K562 (cell line): ENCODE measurements at regions not wholly inside any gene's neighbourhood (a gene's known extent, or its start where the extent isn't known, plus 50 kb on each side); places are given as distances from the start of the nearest gene placed in this dataset.

Source experiments
- ATAC-seq: fragments of 200-7000 bp; cut with Tn5 transposase; 3 replicates; pipeline ENCODE4 v1.9.1; 2020; ENCODE audit warnings: moderate library complexity
- BruUV-seq: library from RNA; stranded (reverse); fragments of 400-500 nt; replicated peaks from 2 replicates; lab custom pipeline; 2021; lab: Mats Ljungman, UMichigan
- CTCF ChIA-PET: fragments of 300-600 bp; formaldehyde crosslinking; extraction: SDS; loops from one replicate; lab custom pipeline; 2021; ENCODE audit warnings: low intra/inter-chr PET ratio; lab: Yijun Ruan, JAX
- POLR2A ChIA-PET: fragments of 300-600, 350-650 bp; sonication (Branson Sonifier 250); formaldehyde crosslinking; extraction: SDS; loops from one replicate; lab custom pipeline; 2021; ENCODE audit warnings: antibody characterized with exemption, inconsistent platforms; lab: Yijun Ruan, JAX
- DNase-seq, 4 experiments: peaks; one replicate each; pipeline versions ENCODE4 v3.0.0 to v3.0.0-alpha.2; 2011 to 2018; ENCODE audit warnings: low spot score in 3 of 4, mixed read lengths in 3 of 4; ENCODE audit errors: extremely low read depth in 1 of 4
- FAIRE-seq: peaks from 2 replicates; lab custom pipeline; 2011; peaks lifted over from hg19 to GRCh38; lab: Jason Lieb, UNC
- H2AFZ ChIP-seq: 2 replicates; pipeline ENCODE4 v1.6.0; 2011; ENCODE audit warnings: low read depth, low read length, control low read depth, inconsistent platforms
- H3K27ac ChIP-seq: fragments of 200-600 bp; 3 replicates; pipeline ENCODE4 v1.8.0; 2011; ENCODE audit warnings: low read depth, mild to moderate bottlenecking, control low read depth, inconsistent platforms, low read length, moderate library complexity, mixed read lengths; ENCODE audit errors: extremely low read depth
- H3K27me3 ChIP-seq, 2 experiments: fragments of 300-600 bp in 1 of 2; 2 replicates in 1 of 2; 3 replicates in 1 of 2; pipeline versions ENCODE4 v1.6.0 to v1.8.0; 2011; ENCODE audit warnings: inconsistent platforms in 2 of 2, low read length in 2 of 2, mild to moderate bottlenecking in 1 of 2, mixed read lengths in 1 of 2, moderate library complexity in 1 of 2; ENCODE audit not compliant: control insufficient read depth in 2 of 2, insufficient read depth in 2 of 2
- H3K36me3 ChIP-seq: fragments of 300-600 bp; 3 replicates; pipeline ENCODE4 v1.8.0; 2011; ENCODE audit warnings: mild to moderate bottlenecking, low read length, inconsistent platforms; ENCODE audit not compliant: control insufficient read depth, insufficient read depth
- H3K4me1 ChIP-seq, 2 experiments: fragments of 200-600 bp in 1 of 2; replicated peaks in 1 of 2; 2 replicates in 1 of 2; 3 replicates in 1 of 2; pipeline versions ENCODE4 v1.5.1 to v1.8.0; 2011; ENCODE audit warnings: inconsistent platforms in 2 of 2, low read length in 2 of 2, mild to moderate bottlenecking in 1 of 2, mixed read lengths in 1 of 2, moderate library complexity in 1 of 2; ENCODE audit not compliant: control insufficient read depth in 2 of 2, insufficient read depth in 2 of 2
- H3K4me2 ChIP-seq: 2 replicates; pipeline ENCODE4 v1.6.1; 2011; ENCODE audit warnings: low read length, control low read depth, inconsistent platforms, mixed read lengths; ENCODE audit not compliant: insufficient read depth
- H3K4me3 ChIP-seq: fragments of 200-600 bp; sonication (generic), shearing (Covaris generic); 2 replicates; pipeline ENCODE4 v1.5.1; 2016; ENCODE audit warnings: control low read depth, inconsistent platforms
- H3K79me2 ChIP-seq: fragments of 200-600 bp; 3 replicates; pipeline ENCODE4 v1.8.0; 2011; ENCODE audit warnings: low read length, inconsistent platforms; ENCODE audit not compliant: control insufficient read depth, insufficient read depth
- H3K9ac ChIP-seq, 2 experiments: 2 replicates each; pipeline versions ENCODE4 v1.6.0 to v1.6.1; 2011; ENCODE audit warnings: low read depth in 2 of 2, low read length in 2 of 2, control low read depth in 1 of 2, inconsistent platforms in 1 of 2, mild to moderate bottlenecking in 1 of 2, mixed read lengths in 1 of 2; ENCODE audit not compliant: insufficient read depth in 1 of 2
- H3K9me1 ChIP-seq: one replicate; pipeline ENCODE4 v1.6.0; 2011; ENCODE audit warnings: inconsistent platforms, mild to moderate bottlenecking, low read length, moderate library complexity; ENCODE audit not compliant: control insufficient read depth, insufficient read depth
- H3K9me3 ChIP-seq: replicated peaks from 2 replicates; pipeline ENCODE4 v1.5.1; 2011; ENCODE audit warnings: low read depth, low read length, inconsistent platforms; ENCODE audit not compliant: control insufficient read depth, insufficient read depth
- H4K20me1 ChIP-seq: replicated peaks from 2 replicates; pipeline ENCODE4 v1.6.1; 2011; ENCODE audit warnings: low read length, inconsistent platforms, mixed read lengths; ENCODE audit not compliant: control insufficient read depth, insufficient read depth
- NRF1 ChIP-seq, 2 experiments: fragments of 450-650 bp; IDR thresholded peaks in 1 of 2; conservative IDR thresholded peaks in 1 of 2; 2 replicates each; pipeline ENCODE4 v1.6.1; 2014; ENCODE audit warnings: mild to moderate bottlenecking in 2 of 2
- TAF9B ChIP-seq: fragments of 450-650 bp; IDR thresholded peaks from 2 replicates; pipeline ENCODE4 v1.6.1; 2018; ENCODE audit warnings: mild to moderate bottlenecking; ENCODE audit not compliant: partially characterized antibody
- TOE1 ChIP-seq, 2 experiments: fragments of 450-650 bp in 1 of 2; sonication (generic) in 1 of 2; formaldehyde crosslinking in 1 of 2; IDR thresholded peaks; 2 replicates each; pipeline versions ENCODE4 v1.7.1 to v1.8.0; 2016 to 2022; ENCODE audit warnings: borderline replicate concordance in 2 of 2, mild to moderate bottlenecking in 2 of 2, antibody characterized with exemption in 1 of 2, inconsistent platforms in 1 of 2, low read depth in 1 of 2, missing genetic modification reagents in 1 of 2, moderate library complexity in 1 of 2
- WGBS: fragments of 100-300 bp; shearing (Covaris generic); methylation state at CpG from one replicate; pipeline ENCODE4 v1.1.6; 2016; ENCODE audit warnings: low coverage, mixed read lengths; ENCODE audit not compliant: insufficient coverage; ENCODE audit errors: missing lambda C conversion rate; 5-methylcytosine and 5-hydroxymethylcytosine counted together
- in situ Hi-C: fragments of 300-500 bp; cut with MboI; formaldehyde crosslinking; loops from 4 replicates; pipeline ENCODE4 v1.15.0; 2018; ENCODE audit warnings: inconsistent platforms, mixed read lengths
- intact Hi-C: fragments of 100-400 bp; cut with micrococcal nuclease; formaldehyde crosslinking; loops from 2 replicates; pipeline ENCODE4 v1.14.2; 2022
- TF ChIP-seq, protein P1 (sequence below): fragments of 450-650 bp; formaldehyde crosslinking; IDR thresholded peaks from 2 replicates; pipeline ENCODE4 v1.4.0; 2020; ENCODE audit warnings: mild to moderate bottlenecking, mixed read lengths

DNA sequence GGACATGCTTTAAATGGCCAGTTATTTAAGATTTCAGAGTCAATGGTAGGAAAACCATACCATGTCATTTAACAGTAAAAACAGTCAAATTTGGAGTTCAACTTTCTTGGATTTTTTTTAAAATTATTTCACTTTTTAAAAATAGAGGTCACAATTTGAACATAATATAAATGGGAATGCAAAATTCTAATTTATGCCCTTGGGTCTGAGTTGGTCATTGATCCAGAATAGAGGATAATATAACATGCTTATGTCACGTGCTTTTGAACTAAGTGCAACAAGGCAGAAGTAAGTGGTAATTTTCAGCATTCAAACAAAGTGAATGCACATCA lies 113.1 kb upstream of the SLC35F3 start:
- H3K9ac ChIP-seq: no peak overlapping the region
- intact Hi-C loops: loop anchor here (1.0 to 10.0 kb wide), 8 partner anchors 84 to 487 kb away; no protein-coding TSS in a partner anchor
- H3K4me3 ChIP-seq: no peak overlapping the region
- ATAC-seq (no peak), DNase-seq (no peak), FAIRE-seq (no peak)
- H3K9me1 ChIP-seq: no peaks in the 10 kb centered on the region
- in situ Hi-C loops: no loop called here
- no peaks in the 10 kb centered on the region for H3K36me3 ChIP-seq
- no peaks in the 10 kb centered on the region for H3K79me2 ChIP-seq
- H4K20me1 ChIP-seq: no peaks in the 10 kb centered on the region
- no peak overlapping the region for H2AFZ ChIP-seq
- H3K4me1 ChIP-seq: no peaks in the 10 kb centered on the region
- ChIA-PET CTCF (interaction anchor here (1.4 to 1.5 kb wide), 3 partner anchors 343 to 396 kb away, joined by 3 to 14 read pairs (median 8); no protein-coding TSS in a partner anchor), POLR2A (interaction anchor here (0.6 to 0.7 kb wide), 4 partner anchors 9 to 473 kb away, joined by 3 read pairs; no protein-coding TSS in a partner anchor)
- no peak overlapping the region for H3K27ac ChIP-seq
- 0% methylated on average over 1 of the region's 1 CpG for WGBS
- no TSS peak for BruUV-seq
- H3K27me3 ChIP-seq: no peaks in the 10 kb centered on the region
- H3K9me3 ChIP-seq: no peaks in the 10 kb centered on the region
- H3K4me2 ChIP-seq: no peak overlapping the region
- 0 out of 4 replicates have a peak, but pooled peaks of 1 of the 2 experiments have one; percentile 3 for TF ChIP-seq NRF1 (conservative IDR thresholded peaks at IDR 0.05 in 1 of 2, IDR thresholded peaks at IDR 0.05 in 1 of 2)
- TF ChIP-seq, protein P1, sequence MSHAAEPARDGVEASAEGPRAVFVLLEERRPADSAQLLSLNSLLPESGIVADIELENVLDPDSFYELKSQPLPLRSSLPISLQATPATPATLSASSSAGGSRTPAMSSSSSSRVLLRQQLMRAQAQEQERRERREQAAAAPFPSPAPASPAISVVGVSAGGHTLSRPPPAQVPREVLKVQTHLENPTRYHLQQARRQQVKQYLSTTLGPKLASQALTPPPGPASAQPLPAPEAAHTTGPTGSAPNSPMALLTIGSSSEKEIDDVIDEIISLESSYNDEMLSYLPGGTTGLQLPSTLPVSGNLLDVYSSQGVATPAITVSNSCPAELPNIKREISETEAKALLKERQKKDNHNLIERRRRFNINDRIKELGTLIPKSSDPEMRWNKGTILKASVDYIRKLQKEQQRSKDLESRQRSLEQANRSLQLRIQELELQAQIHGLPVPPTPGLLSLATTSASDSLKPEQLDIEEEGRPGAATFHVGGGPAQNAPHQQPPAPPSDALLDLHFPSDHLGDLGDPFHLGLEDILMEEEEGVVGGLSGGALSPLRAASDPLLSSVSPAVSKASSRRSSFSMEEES: peak; percentile 68
- 0 out of 2 replicates have a peak, but pooled peaks have one; percentile 17 for TF ChIP-seq TOE1 (IDR thresholded peaks at IDR 0.05; ENCODE audit: borderline replicate concordance)
- no peak for TF ChIP-seq TOE1 (CRISPR knock-in tag; IDR thresholded peaks at IDR 0.05; ENCODE audit: borderline replicate concordance, low read depth)
- TF ChIP-seq TAF9B: no peak
- TF ChIP-seq, all 486 proteins: peak for 3
